Breast epithelium (tissue), 4 donors: ENCODE measurements at regions not wholly inside any gene's neighbourhood (a gene's known extent, or its start where the extent isn't known, plus 50 kb on each side); places are given as distances from the start of the nearest gene placed in this dataset.

ENCODE experiments used
- DNase-seq, 2 donors: peaks; one replicate each; pipeline ENCODE4 v3.0.0-alpha.2; 2019; ENCODE audit warnings: low spot score in 2 of 2
- H3K27ac ChIP-seq, 2 donors: fragments of 200-600 bp; sonication (generic) in 1 of 2; one replicate each; pipeline ENCODE4 v1.5.1; 2016 to 2019; ENCODE audit warnings: mild to moderate bottlenecking in 1 of 2
- H3K27me3 ChIP-seq, 2 donors: fragments of 200-600 bp; sonication (generic) in 1 of 2; one replicate each; pipeline versions ENCODE4 v1.5.1 to v1.6.0; 2017 to 2019; ENCODE audit warnings: control low read depth in 1 of 2, mild to moderate bottlenecking in 1 of 2
- H3K36me3 ChIP-seq: fragments of 200-600 bp; one replicate; pipeline ENCODE4 v1.5.1; 2019
- H3K4me1 ChIP-seq, 2 donors: fragments of 200-600 bp; sonication (generic); one replicate each; pipeline ENCODE4 v1.5.1; 2016 to 2019; ENCODE audit warnings: control low read depth in 1 of 2
- H3K4me3 ChIP-seq, 3 donors: fragments of 200-600 bp; sonication (generic); 1 replicate in 2 of 3; 2 replicates in 1 of 3; pipeline ENCODE4 v1.5.1; 2016 to 2019; ENCODE audit warnings: mild to moderate bottlenecking in 3 of 3, moderate library complexity in 2 of 3
- H3K9me3 ChIP-seq, 2 donors: fragments of 200-600 bp; sonication (generic) in 1 of 2; one replicate each; pipeline ENCODE4 v1.5.1; 2016 to 2019; ENCODE audit warnings: control low read depth in 1 of 2
- POLR2A ChIP-seq: fragments of 450-650 bp; IDR thresholded peaks from one replicate; pipeline ENCODE4 v1.6.1; 2016; ENCODE audit warnings: antibody characterized with exemption, mild to moderate bottlenecking, moderate library complexity
- POLR2AphosphoS5 ChIP-seq, 3 donors: sonication (generic); formaldehyde crosslinking; IDR thresholded peaks; one replicate each; pipeline ENCODE4 v1.6.1; 2017; ENCODE audit warnings: antibody characterized with exemption in 3 of 3
- intact Hi-C: fragments of 100-400 bp; cut with DNase I; formaldehyde crosslinking; loops from one replicate; pipeline ENCODE4 v1.15.1; 2023; ENCODE audit warnings: low total_unique reads
- TF ChIP-seq, protein P1 (sequence below), 3 donors: fragments of 450-650 bp; IDR thresholded peaks; one replicate each; pipeline ENCODE4 v1.5.1; 2016 to 2017; ENCODE audit warnings: antibody characterized with exemption in 3 of 3, mild to moderate bottlenecking in 3 of 3, moderate library complexity in 3 of 3

GRCh38 chr13:78999494-78999893 is 340.5 kb upstream of the OBI1 start:
- TF ChIP-seq POLR2AphosphoS5 (IDR thresholded peaks at IDR 0.05), result no peak
- TF ChIP-seq, protein P1, sequence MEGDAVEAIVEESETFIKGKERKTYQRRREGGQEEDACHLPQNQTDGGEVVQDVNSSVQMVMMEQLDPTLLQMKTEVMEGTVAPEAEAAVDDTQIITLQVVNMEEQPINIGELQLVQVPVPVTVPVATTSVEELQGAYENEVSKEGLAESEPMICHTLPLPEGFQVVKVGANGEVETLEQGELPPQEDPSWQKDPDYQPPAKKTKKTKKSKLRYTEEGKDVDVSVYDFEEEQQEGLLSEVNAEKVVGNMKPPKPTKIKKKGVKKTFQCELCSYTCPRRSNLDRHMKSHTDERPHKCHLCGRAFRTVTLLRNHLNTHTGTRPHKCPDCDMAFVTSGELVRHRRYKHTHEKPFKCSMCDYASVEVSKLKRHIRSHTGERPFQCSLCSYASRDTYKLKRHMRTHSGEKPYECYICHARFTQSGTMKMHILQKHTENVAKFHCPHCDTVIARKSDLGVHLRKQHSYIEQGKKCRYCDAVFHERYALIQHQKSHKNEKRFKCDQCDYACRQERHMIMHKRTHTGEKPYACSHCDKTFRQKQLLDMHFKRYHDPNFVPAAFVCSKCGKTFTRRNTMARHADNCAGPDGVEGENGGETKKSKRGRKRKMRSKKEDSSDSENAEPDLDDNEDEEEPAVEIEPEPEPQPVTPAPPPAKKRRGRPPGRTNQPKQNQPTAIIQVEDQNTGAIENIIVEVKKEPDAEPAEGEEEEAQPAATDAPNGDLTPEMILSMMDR (IDR thresholded peaks at IDR 0.05), result no peak
- TF ChIP-seq POLR2A, result no peak
- no peaks in the 10 kb centered on the region for H3K9me3 ChIP-seq
- intact Hi-C loops, result no loop called here

DNA sequence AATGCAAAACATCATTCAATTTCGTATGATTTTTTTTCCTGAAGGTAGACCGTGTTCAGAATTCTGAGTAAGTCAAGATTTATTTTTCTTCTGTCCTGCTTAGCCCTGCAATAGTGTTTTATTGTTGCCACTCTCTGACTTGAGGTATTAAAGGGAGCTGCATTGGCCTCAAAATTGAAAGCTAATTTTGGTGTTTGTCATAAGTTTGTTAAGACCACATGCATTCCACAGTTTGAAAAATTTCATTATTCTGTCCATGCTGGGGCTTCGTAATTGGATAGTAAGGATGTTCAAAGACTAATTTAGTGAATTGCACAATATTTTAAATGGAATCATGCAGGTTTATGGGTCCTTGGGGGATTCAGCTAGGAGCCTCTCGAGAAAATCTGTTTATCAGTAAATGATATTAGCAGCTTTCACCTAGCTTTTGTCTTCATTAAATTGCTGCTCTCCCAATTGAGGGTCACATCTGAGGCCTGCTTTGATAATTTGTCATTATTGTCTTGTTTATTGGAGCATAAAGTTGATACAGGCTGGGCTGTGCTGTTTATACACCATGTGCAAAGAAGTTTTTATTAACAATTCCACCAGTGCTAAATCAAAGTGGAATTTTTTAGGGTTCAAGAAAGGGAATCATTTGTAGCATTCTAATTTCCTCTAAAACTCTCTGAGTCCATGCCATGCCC is 339.8 kb upstream of the OBI1 start:
- Histone ChIP-seq H3K4me3 (no peak overlapping the region), H3K9me3 (no peaks in the 10 kb centered on the region), H3K36me3 (no peaks in the 10 kb centered on the region), H3K27ac (no peak overlapping the region), H3K4me1 (no peaks in the 10 kb centered on the region), H3K27me3 (no peaks in the 10 kb centered on the region)
- no peak for DNase-seq
- intact Hi-C loops, result no loop called here
- TF ChIP-seq, protein P1 (IDR thresholded peaks at IDR 0.05), result no peak
- TF ChIP-seq POLR2AphosphoS5 (IDR thresholded peaks at IDR 0.05) (no peak), POLR2A (no peak)

More at GRCh38 chr13:78999494-78999893, 340.5 kb upstream of the OBI1 start:
- no peak overlapping the region for H3K4me3 ChIP-seq
- no peaks in the 10 kb centered on the region for H3K4me1 ChIP-seq
- no peaks in the 10 kb centered on the region for H3K36me3 ChIP-seq
- H3K27me3 ChIP-seq, result no peaks in the 10 kb centered on the region
- no peak for DNase-seq
- no peak overlapping the region for H3K27ac ChIP-seq

GRCh38 chr13:78997902-78998629 is 339.1 kb upstream of the OBI1 start:
- Histone ChIP-seq H3K4me3 (no peak overlapping the region), H3K9me3 (no peaks in the 10 kb centered on the region), H3K27me3 (no peaks in the 10 kb centered on the region), H3K27ac (no peak overlapping the region), H3K4me1 (no peaks in the 10 kb centered on the region), H3K36me3 (no peaks in the 10 kb centered on the region)
- no peak for TF ChIP-seq POLR2AphosphoS5 (IDR thresholded peaks at IDR 0.05)
- no peak for TF ChIP-seq POLR2A
- TF ChIP-seq, protein P1 (IDR thresholded peaks at IDR 0.05), result no peak
- no peak for DNase-seq
- intact Hi-C loops, result no loop called here

DNA sequence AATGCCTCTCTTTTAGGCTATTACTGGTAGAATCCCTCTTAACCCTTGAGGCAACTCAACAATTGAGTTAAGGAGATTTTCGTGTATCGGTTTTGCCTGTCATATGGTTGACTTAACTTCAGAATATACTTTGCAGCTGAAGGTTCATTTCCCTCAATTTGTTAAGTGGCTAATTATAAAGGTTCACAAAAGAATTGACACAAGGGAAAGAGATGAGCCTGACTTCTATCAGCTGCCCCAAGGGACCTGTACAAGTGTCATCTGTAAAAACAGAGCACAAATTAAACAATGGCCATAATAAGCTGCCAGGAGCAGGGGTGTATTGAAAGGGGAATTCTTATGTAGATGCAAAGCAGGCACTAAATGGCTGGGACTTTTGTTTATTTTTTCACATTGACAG is 334.8 kb upstream of the OBI1 start:
- H3K4me1 ChIP-seq, result no peaks in the 10 kb centered on the region
- no peak for DNase-seq

GRCh38 chr13:78981913-78982312 is 323.0 kb upstream of the OBI1 start:
- Histone ChIP-seq H3K27me3 (peaks cover 0 to 7% of the 10 kb centered on the region in 2 donors), H3K36me3 (no peaks in the 10 kb centered on the region), H3K4me3 (no peak overlapping the region), H3K27ac (no peak overlapping the region), H3K9me3 (no peaks in the 10 kb centered on the region), H3K4me1 (no peaks in the 10 kb centered on the region)
- intact Hi-C loops, result no loop called here
- no peak for DNase-seq
- TF ChIP-seq, protein P1 (IDR thresholded peaks at IDR 0.05), result no peak
- no peak for TF ChIP-seq POLR2A
- TF ChIP-seq POLR2AphosphoS5 (IDR thresholded peaks at IDR 0.05), result no peak

More for the DNA sequence above, 334.8 kb upstream of the OBI1 start:
- Histone ChIP-seq H3K9me3 (no peaks in the 10 kb centered on the region), H3K27ac (no peak overlapping the region), H3K4me3 (no peak overlapping the region), H3K36me3 (no peaks in the 10 kb centered on the region), H3K27me3 (no peaks in the 10 kb centered on the region)
- intact Hi-C loops, result no loop called here
- TF ChIP-seq POLR2AphosphoS5 (IDR thresholded peaks at IDR 0.05), result no peak
